Lung (tissue), 11 donors: ENCODE measurements at regions not wholly inside any gene's neighbourhood (a gene's known extent, or its start where the extent isn't known, plus 50 kb on each side); places are given as distances from the start of the nearest gene placed in this dataset.

ENCODE experiments used
- ATAC-seq: fragments of 200-7000 bp; cut with Tn5 transposase; one replicate; pipeline ENCODE4 v1.9.1; 2020; ENCODE audit warnings: moderate number of reproducible peaks; ENCODE audit not compliant: insufficient read depth, low FRiP score
- DNase-seq, 3 donors: peaks; one replicate each; pipeline ENCODE4 v3.0.0-alpha.2; 2013 to 2017
- H3K27ac ChIP-seq, 2 donors: one replicate each; pipeline ENCODE4 v1.5.1; 2013; ENCODE audit warnings: mild to moderate bottlenecking in 2 of 2, moderate library complexity in 2 of 2, control low read depth in 1 of 2, inconsistent platforms in 1 of 2, low read depth in 1 of 2, low read length in 1 of 2
- H3K27me3 ChIP-seq, 3 donors: one replicate each; pipeline ENCODE4 v1.5.1; 2013; ENCODE audit warnings: low read length in 2 of 3; ENCODE audit not compliant: control insufficient read depth in 3 of 3, insufficient read depth in 3 of 3
- H3K36me3 ChIP-seq, 4 donors: one replicate each; pipeline ENCODE4 v1.5.1; 2013; ENCODE audit warnings: low read length in 4 of 4, mild to moderate bottlenecking in 1 of 4, moderate library complexity in 1 of 4; ENCODE audit not compliant: control insufficient read depth in 4 of 4, insufficient read depth in 4 of 4
- H3K4me1 ChIP-seq, 5 donors: one replicate each; pipeline ENCODE4 v1.5.1; 2013; ENCODE audit warnings: low read length in 5 of 5, mild to moderate bottlenecking in 2 of 5, moderate library complexity in 1 of 5; ENCODE audit not compliant: control insufficient read depth in 5 of 5, insufficient read depth in 5 of 5
- H3K4me3 ChIP-seq: one replicate; pipeline ENCODE4 v1.5.1; 2013; ENCODE audit warnings: mild to moderate bottlenecking, control low read depth, moderate library complexity
- H3K9ac ChIP-seq, 2 donors: one replicate each; pipeline ENCODE4 v1.5.1; 2013; ENCODE audit warnings: low read length in 2 of 2, control low read depth in 1 of 2; ENCODE audit not compliant: insufficient read depth in 1 of 2
- H3K9me3 ChIP-seq, 4 donors: one replicate each; pipeline ENCODE4 v1.5.1; 2013; ENCODE audit warnings: low read length in 3 of 4, mild to moderate bottlenecking in 1 of 4, moderate library complexity in 1 of 4; ENCODE audit not compliant: control insufficient read depth in 4 of 4, insufficient read depth in 3 of 4
- WGBS, 2 donors: extraction: QIAGEN DNeasy Blood & Tissue Kit; methylation state at CpG; one replicate each; pipeline ENCODE4 v1.1.7; 2013; 5-methylcytosine and 5-hydroxymethylcytosine counted together
- TF ChIP-seq, protein P1 (sequence below): IDR thresholded peaks from 2 replicates; pipeline ENCODE4 v1.5.1; 2012; ENCODE audit warnings: mild to moderate bottlenecking; ENCODE audit errors: control extremely low read depth, extremely low read depth
- donor health status: control.
- donor health status: control.
- donor health status: Bipolar disorder and iron deficiency.
- donor health status: healthy.
- donor health status: DM: yes; HTN: yes; CAD: no.

GRCh38 chr15:47376190-47376589, 341.1 kb upstream of the SEMA6D start:
- WGBS, 2 donors, result 63 to 66% methylated on average over 3 of the region's 3 CpGs
- TF ChIP-seq, protein P1, sequence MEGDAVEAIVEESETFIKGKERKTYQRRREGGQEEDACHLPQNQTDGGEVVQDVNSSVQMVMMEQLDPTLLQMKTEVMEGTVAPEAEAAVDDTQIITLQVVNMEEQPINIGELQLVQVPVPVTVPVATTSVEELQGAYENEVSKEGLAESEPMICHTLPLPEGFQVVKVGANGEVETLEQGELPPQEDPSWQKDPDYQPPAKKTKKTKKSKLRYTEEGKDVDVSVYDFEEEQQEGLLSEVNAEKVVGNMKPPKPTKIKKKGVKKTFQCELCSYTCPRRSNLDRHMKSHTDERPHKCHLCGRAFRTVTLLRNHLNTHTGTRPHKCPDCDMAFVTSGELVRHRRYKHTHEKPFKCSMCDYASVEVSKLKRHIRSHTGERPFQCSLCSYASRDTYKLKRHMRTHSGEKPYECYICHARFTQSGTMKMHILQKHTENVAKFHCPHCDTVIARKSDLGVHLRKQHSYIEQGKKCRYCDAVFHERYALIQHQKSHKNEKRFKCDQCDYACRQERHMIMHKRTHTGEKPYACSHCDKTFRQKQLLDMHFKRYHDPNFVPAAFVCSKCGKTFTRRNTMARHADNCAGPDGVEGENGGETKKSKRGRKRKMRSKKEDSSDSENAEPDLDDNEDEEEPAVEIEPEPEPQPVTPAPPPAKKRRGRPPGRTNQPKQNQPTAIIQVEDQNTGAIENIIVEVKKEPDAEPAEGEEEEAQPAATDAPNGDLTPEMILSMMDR, result no peak

DNA sequence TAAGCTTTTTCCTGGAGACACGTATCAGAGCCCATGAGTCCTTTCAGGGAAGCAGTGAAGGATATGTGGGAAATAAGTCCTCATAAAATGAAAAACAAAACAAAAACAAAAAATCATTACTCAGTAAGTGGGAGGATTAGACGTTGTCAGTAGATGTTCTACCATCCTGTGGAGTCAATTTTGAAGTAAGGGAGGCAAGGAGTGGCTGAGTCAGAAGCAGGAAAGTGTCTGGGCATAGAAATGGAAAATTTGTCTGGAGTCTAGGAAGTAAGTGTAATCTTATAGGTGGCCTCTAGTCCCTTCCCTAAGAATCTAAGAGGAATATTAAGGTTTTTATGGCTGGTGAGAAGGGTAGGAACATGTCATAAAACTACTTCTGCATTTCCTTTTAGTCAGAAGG, 339.8 kb upstream of the SEMA6D start:
- DNase-seq, result no peak
- TF ChIP-seq, protein P1, result no peak
- Histone ChIP-seq H3K36me3 (no peaks in the 10 kb centered on the region), H3K27me3 (no peaks in the 10 kb centered on the region), H3K9ac (no peak overlapping the region), H3K4me3 (no peak overlapping the region), H3K9me3 (no peaks in the 10 kb centered on the region), H3K4me1 (peaks cover 0 to 10% (median 0%) of the 10 kb centered on the region in 5 donors), H3K27ac (no peak overlapping the region)
- WGBS, 2 donors, result 67 to 79% methylated on average over 2 of the region's 2 CpGs
- ATAC-seq, result no peak

More at GRCh38 chr15:47376190-47376589, 341.1 kb upstream of the SEMA6D start:
- H3K4me3 ChIP-seq, result no peak overlapping the region
- H3K36me3 ChIP-seq, result no peaks in the 10 kb centered on the region
- no peaks in the 10 kb centered on the region for H3K27me3 ChIP-seq
- no peak overlapping the region for H3K9ac ChIP-seq
- DNase-seq, result peak in 1 of 3 donors; percentile 41
- ATAC-seq, result no peak
- H3K9me3 ChIP-seq, result no peaks in the 10 kb centered on the region
- H3K4me1 ChIP-seq, result peaks cover 0 to 10% (median 0%) of the 10 kb centered on the region in 5 donors
- H3K27ac ChIP-seq, result no peak overlapping the region

GRCh38 chr15:47378527-47378926, 338.8 kb upstream of the SEMA6D start:
- ATAC-seq (no peak), DNase-seq (no peak)
- Histone ChIP-seq H3K36me3 (no peaks in the 10 kb centered on the region), H3K27ac (no peak overlapping the region), H3K9me3 (no peaks in the 10 kb centered on the region), H3K27me3 (no peaks in the 10 kb centered on the region), H3K9ac (no peak overlapping the region), H3K4me3 (no peak overlapping the region), H3K4me1 (peaks cover 0 to 10% (median 0%) of the 10 kb centered on the region in 5 donors)
- WGBS, 2 donors, result 61 to 70% methylated on average over 2 of the region's 2 CpGs
- TF ChIP-seq, protein P1, result no peak

DNA sequence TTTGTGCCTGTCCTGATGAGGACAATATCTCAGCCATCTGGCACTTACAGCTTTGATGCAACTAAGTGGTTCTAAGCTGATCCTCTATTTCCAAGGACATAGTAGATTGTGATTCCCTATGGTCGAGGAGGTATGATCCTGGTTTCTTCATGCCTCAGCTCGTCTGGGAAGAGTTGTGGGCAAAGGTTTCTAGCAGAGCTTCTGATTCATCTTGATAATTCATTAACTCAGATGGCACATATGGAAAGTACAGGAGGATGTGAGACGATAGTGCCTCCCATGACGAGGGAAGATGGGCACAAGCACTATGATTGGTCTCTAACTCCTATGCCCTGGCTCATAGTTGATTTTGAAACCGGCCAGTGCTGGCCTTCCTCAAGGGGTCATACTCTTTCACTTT, 334.2 kb upstream of the SEMA6D start:
- peaks cover 0 to 6% (median 0%) of the 10 kb centered on the region in 5 donors for H3K4me1 ChIP-seq
- 90 to 94% methylated on average over 5 of the region's 5 CpGs for WGBS, 2 donors
- ATAC-seq, result no peak
- H3K9me3 ChIP-seq, result no peaks in the 10 kb centered on the region
- DNase-seq, result no peak
- no peak overlapping the region for H3K4me3 ChIP-seq
- TF ChIP-seq, protein P1, result no peak
- H3K36me3 ChIP-seq, result no peaks in the 10 kb centered on the region
- H3K27ac ChIP-seq, result no peak overlapping the region
- no peak overlapping the region for H3K9ac ChIP-seq
- H3K27me3 ChIP-seq, result no peaks in the 10 kb centered on the region
